ENCODE measurements at regions not wholly inside any gene's neighbourhood (a gene's known extent, or its start where the extent isn't known, plus 50 kb on each side); places are given as distances from the start of the nearest gene placed in this dataset.

GRCh38 chr15:91561371-91562100 is 292.0 kb upstream of the SLCO3A1 start:
- TF ChIP-seq CTCF (IDR thresholded peaks at IDR 0.05) (no peak), POLR2A (IDR thresholded peaks at IDR 0.05) (no peak), EP300 (IDR thresholded peaks at IDR 0.05) (peak in 1 of 2 donors; percentile 81)
